NCI-H1694 treated with DMSO at 0.1 percent for 48 hours (cell line): ENCODE measurements at regions not wholly inside any gene's neighbourhood (a gene's known extent, or its start where the extent isn't known, plus 50 kb on each side); places are given as distances from the start of the nearest gene placed in this dataset.
"Not testable (repeated sequence)": the region's sequence is repeated elsewhere in the genome, so short reads cannot be mapped to it uniquely, and the experiment has no call there.

Experiments used
- DNase-seq: peaks from one replicate; lab custom pipeline; 2025; lab: John Stamatoyannopoulos, UW

DNA sequence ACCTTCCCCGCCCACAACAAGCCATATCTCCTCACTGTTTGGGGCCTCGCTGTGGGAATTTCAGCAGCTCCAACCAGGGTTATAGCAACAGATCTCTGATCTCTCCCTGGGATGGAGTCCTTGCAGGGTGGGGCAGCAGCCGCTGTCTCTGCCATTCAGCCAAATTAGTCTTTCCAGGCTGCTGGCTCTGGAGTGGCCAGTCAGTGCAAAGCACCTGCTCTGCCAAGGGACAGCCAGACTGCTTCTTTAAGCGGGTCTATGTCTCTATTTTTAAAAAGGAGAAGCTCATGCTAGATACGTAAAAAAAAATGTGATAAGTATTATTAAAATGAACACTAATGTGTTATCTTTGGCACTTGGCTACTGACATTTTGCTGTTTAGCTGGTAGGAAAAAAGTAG, 380.2 kb downstream of the CDH10 start:
- DNase-seq, result no peak

DNA sequence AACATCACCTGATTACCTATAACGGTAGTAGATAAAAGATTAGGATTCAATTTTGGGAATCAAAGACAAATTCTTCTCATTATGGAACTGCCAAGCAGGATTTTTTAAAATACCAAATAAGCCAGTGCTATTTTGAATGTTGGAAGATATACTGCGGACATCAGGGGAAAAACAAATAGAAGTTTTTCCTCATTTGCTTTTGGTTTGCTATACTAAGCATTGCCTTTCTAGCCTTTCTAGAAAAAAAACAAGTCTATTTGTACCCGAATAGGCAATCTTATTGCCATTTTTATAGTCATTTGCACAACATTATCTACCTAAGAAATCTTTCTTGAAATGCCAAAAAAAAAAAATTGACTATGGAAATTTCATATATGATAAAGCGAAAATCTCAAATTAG, 379.5 kb downstream of the CDH10 start:
- DNase-seq, result no peak

DNA sequence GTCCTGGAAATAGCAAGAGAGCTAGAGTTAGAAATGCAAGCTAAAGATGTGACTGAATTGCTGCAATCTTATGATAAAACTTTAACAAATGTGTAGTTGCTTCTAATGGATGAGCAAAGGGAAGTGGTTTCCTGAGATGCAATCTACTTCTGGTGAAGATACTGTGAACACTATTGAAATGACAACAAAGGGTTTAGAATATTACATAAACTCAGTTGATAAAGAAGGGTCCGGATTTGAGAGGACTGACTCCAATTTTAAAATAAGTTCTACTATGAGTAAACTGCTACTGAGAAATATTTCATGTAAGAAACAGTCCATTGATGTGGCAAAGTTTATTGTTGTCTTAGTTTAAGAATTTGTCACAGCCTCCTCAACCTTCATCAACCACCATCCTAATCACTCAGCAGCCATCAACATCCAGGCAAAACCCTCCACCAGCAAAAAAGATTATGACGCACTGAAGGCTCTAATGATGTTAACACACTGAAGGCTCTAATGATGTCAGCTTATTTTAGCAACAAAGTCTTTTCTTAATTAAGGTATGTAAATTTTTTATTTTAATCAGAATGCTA, 376.2 kb downstream of the CDH10 start:
- DNase-seq, result no peak

DNA sequence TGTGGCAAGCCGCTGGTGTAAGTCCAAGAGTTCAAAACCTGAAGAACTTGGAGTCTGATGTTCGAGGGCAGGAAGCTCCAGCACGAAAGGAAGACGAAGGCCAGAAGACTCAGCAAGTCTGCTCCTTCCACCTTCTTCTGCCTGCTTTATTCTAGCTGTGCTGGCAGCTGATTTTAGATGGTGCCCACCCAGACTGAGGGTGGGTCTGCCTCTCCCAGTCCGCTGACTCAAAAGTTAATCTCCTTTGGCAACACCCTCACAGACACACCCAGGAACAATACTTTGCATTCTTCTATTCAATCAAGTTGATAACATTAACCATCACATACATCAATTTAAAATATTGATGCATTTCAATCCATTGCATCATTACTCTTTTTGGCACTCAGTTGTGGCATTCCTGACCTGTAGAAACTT, 373.1 kb downstream of the CDH10 start:
- DNase-seq, result not testable (repeated sequence)

DNA sequence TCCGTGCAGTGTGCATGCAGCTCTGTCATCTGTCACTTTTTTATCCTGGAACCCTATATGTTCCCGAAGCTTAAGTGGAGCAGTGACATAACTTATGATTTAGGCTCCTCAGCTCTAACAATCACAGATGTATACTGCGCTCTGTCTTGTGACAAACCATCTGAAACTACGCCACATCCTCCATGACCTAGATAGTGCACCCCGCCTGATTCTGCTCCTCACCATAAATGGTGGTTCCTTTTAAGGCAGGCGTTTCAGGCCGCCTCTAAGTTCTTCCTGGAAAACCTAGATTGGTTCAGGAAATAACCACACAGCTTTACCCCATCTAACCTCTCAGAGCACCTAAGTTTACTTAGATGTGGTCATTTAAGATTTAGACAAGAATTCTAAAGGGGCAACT, 372.0 kb downstream of the CDH10 start:
- no peak for DNase-seq

DNA sequence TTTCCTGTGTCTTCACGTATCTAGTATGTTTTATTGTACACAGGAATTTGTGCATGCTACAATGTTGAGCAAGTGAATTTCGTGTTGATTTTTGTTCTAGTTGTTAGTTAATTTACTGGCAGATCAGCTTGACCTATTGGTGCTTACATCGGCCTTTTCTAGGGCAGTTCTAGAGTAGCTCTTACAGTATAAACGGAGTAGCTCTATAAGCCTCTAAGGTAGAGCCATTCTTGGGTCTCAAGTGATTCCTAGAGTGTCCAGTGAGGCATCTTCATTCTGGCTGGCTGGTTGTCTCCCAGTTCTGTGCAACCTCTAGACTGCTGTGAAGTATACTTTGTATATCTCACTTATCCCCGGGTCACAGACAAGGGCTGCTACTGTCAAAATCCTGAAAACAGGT, 364.6 kb downstream of the CDH10 start:
- DNase-seq, result no peak

DNA sequence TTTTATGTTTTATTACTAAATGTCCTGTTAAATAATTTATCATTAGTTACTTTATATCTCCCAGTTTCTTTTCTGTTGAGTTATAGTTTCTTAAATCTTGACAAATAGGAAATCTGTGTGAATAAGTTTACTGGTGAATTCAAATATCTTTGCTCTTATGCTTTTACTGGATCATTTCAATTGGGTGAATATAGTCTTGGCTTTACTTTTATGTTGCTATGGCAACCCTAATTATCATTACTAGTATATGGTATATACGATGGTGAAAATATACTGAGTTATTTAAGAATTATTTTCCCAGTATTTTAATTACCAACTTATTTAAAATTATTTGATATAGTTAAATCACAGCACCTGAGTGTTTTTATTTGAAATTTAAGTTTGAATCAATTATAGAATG, 363.0 kb downstream of the CDH10 start:
- DNase-seq, result no peak

DNA sequence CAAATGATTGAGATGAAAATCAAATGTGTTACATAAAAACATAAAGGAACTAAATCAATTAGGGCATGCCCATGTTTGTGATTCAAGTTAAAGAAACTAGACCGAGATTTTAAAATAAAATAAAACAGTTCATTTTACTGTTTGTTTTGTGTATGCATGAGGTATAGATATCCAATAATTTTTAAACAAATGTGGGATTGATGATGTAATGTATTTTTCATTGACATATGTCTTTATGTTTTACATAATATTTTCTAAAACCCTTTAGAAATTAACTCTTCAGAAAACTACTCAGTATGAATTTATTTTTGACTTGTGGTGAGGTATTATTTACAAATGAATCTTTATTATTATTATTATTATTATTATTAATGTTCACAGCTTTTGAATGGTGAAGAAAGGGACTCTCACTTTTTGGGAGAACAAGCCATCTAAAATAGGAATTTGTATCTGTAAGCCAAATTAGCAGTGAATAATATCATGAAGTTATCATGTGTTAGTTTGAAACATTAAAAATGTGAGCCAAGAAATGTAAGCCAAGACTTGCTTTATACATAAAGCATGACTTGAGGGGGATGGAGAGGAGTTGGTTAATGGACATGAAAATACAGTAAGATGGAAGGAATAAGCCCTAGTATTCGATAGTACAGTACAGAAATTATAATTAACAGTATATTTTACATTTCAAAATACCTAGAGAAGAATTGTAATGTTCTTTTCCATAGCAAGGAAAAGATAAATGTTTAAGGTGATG, 355.0 kb downstream of the CDH10 start:
- DNase-seq, result no peak

DNA sequence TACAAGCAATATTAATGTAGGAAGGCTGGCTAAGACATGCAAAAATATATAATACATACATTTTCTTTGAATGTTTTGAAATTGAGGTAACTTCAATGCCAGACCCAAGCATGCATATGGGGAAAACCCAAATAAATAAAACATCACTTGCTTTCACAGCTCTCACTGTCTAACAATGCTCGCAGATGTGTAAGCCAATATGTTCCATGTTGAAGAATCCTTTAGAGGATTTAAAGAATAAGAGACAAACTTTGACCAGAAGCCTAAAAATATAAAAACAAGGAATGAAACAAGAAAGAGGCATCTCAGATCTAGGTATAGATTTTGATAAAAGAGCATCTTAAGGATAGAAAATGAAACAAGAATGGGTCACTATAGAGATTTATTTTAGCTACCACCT, 354.2 kb downstream of the CDH10 start:
- no peak for DNase-seq

DNA sequence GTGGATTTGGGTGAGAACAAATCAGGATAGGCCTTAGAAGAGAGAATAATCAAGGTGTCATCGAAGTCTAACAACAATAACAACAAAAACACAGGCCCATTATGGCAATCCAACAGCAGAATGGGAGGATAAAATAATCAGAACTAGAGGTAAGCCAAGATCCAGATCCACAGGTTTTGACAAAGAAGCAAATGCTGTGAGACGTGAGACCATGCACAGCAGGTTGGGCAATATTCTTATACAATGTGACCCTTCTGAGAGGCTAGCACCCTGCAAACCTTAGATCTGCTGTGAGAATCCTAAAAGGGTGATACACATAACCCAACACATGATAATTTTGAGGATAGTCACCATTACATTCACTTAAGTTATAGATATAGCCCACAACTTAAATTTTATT, 352.9 kb downstream of the CDH10 start:
- DNase-seq, result no peak

DNA sequence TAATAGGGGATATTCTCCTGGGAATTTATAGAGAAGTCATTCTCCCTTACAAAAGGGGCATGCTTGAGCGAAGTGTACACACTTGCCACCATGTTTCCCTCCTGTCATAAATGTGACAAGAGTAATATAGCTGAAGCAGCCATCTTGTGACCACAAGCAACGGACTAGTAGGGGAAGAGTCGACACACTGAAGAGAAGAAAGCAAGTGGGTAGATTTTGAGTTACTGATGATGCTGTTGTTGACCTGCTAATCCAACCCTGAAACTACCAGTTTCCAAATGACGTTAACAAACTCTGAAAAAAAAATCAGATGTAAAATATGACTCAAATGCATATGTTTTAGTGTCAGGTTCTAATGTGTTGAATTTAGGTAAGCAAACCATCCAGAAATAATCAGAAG, 350.4 kb downstream of the CDH10 start:
- no peak for DNase-seq

DNA sequence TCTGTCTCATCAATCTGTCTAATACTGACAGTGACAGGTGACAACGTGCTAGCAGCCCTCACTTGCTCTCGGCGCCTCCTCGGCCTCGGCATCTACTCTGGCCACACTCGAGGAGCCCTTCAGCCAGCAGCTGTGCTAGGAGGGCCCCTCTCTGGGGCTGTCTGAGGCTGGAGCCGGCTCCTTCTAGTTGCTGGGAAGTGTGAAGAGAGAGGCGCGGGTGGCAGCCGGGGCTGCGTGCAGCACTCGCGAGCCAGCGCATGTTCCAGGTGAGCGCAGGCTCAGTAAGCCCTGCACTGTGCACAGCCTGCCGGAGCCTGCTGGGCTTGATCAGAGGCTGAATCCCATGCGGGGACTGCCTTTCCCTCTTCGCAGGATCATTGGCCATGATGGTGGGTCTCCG, 330.7 kb downstream of the CDH10 start:
- DNase-seq, result no peak

DNA sequence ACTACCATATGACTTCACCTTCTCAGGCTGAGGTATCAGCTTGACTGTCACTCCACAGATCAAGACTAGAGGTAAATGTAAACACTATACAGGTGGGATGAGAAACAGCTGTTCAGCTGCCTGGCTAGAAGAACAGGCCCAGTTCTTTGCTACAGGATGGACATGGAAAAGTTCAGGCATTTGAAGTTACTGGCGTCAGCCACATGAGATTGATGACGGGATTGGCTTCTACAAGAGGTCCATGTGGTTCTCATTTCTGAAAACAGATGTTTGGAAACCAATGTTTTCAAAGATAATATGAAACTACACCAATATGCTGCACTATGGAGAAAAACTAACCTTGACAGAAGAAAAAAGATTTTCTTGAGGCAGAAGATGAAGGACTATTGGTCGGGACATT, 324.1 kb downstream of the CDH10 start:
- no peak for DNase-seq

DNA sequence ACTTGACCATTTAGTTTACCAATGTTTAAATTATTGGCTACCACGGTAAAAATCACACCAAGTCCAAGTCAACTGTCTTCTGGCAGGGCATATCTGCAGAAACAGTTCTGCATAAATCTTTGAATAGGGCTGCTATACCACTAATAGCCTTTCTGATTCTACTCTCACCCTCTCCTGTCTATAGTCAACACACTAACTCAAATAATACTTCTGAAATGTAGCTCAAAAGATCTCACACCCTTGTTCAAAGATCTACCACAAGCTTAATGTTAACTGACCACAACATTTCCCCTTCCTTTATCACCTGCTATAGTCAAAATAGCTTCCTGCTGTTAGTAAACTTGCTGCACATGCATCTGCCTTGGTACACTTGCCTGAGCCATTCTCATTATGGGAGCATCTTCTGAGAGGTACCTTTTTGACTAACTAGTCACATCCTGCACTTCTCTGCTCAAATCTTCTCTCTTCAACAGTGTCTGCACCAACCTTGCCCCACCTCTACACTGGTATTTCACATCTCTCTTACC, 319.4 kb downstream of the CDH10 start:
- DNase-seq, result no peak

DNA sequence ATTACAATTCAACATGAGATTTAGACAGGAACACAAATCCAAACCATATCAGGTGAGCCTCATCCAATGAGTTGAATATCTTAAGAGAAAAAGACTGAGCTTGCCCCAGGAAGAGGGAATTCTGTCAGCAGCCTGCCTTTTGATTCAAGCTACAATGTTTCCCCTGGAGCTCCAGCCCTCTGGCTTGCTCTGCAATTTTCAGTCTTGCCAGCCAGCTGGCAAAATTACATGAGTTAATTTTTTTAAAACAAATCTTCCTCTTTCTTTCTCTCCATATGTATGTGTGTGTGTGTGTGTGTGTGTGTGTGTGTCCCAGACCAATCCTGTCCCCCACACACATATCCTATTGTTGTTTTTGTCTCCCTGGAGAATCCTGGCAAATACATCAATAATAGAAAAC, 313.2 kb downstream of the CDH10 start:
- no peak for DNase-seq

DNA sequence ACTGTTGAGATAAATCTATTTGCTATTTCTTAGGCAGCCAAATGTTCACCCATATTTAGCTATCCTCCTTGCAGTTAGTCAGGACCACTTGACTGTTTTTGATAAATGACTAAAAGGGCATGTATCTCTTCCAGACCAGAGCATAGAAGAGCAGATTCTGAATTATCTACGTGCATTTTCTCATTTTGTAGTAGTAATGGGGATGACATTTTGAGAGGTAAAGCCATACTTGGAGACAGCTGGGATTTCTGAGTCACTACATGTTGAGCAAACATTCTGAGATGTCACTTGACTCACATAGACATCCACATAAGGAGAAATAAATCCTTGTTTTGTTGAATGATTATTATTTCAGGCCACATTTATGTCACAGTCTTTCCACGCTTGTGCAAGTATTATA, 297.6 kb downstream of the CDH10 start:
- no peak for DNase-seq

DNA sequence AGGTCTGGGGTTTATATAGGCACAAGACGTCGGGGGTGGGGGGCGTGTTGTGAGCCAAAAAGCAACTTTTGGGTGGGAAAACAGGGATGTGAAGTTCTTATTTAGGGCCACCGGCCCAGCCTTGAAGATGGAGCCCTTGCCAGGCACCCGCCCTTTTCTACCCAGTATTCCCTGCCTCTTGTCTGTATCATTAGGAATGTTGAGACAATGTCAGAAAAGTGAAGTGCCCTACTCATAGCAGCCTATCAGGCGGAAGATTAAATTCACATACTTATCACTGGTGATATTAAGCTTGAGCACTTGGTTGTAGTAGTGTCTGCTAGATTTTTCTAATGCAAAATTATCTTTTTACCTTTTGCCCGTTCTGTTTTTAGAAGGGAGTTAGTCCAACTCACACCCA, 293.5 kb downstream of the CDH10 start:
- no peak for DNase-seq

DNA sequence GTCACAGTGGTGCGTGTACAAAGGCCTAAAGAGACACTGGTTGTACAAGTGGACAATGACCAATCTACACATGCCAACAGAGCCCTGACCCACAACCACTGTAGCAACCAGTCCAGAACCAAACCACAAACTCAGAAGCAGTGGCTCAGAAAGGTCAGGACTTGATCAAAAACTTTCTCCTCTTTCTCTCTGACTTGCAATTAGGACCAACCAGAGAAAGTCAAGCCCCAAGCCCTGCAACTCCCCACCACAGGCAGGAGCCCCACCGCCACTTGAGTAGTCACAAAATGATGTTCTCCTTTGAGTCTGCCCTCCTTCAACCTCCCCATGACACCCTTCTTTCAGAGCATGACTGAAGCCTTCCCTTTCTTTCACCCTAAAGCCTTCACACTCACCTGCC, 291.8 kb downstream of the CDH10 start:
- DNase-seq, result no peak

DNA sequence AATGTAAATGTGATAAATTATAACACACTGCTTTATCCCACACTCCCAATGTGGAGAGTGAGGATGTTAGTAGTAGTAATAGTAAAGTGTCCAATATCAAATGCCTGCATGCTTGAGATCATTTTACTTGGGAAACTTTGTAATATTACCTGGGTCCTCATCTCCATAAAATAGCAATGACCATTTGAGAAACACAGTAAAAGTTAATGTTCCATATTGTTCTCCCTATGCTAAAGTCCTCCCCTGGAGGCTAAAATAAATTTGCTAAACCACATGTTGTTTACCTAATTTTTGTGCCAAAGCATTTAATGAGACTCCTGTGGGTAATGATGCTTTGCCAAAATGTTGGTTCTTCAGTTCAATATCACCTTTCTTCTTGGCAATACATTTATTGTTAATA, 291.2 kb downstream of the CDH10 start:
- DNase-seq, result no peak

DNA sequence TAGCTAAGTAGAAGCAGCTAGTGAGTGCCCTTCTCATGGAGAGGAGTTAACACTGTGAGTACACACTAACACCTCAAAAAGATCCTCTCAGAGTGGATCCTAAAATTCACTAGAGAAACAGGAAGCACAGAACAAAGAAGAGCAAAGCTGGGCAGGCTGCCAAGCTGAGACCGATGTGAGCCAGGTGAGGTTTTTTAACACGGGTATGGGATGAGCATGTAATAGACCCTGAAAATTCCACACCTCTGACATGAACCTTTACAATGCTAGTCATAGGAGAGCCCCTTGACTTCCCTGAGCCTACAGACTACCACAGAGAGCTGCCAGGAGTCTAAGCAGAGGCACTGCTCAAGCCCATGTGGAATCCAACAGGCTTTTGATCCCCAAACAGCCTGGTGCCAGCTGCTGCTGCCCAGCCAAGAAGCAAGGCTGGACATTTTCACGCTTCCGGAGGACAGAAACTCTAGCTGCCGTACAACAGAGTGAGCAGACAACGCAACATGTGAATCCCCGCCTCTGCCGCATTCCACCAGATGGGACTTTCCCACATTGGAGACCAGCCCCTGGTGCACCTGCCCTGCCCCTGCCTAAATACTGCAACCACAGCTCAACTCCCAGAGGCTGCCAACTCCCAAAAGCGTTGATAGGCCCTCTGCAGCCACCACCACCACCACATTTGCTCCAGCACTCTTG, 280.8 kb downstream of the CDH10 start:
- DNase-seq, result no peak

DNA sequence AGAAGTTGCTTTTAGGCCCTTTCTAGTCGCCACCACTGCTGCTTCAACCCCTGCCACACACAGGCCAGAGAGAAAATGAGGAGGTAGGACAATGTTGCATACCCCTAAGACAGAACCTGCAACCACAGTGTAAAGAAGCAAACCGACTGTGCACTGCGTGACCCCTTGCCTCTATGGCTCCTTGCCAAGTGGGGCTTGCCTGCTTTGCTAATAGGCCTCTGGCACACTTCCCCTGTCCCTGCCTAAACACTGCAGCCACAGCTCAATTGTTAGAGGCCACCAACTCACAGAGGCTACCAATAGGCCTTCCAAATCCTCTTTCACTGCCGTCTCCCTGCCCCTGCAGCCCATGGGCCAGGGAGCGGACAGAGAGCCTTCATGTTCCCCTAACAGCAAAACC, 280.1 kb downstream of the CDH10 start:
- no peak for DNase-seq

DNA sequence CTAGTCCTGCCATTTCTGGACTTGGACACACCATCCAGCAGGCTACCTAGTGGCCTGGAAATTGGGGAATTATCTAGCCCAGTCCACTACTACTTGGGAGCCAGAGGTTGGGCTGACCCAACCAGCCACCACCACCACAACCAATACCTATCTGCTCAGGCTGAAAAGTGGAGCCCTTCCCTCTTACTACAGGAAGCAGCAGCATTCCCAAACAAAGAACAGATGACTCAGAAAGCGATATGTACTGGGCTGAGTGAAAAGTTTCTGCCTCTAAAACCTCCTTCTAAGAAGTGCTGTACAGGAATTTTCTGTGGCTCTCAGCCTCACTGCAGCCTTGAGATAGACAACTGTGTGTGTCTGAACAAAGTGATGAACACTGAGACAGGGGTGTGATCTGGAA, 279.4 kb downstream of the CDH10 start:
- DNase-seq, result no peak

DNA sequence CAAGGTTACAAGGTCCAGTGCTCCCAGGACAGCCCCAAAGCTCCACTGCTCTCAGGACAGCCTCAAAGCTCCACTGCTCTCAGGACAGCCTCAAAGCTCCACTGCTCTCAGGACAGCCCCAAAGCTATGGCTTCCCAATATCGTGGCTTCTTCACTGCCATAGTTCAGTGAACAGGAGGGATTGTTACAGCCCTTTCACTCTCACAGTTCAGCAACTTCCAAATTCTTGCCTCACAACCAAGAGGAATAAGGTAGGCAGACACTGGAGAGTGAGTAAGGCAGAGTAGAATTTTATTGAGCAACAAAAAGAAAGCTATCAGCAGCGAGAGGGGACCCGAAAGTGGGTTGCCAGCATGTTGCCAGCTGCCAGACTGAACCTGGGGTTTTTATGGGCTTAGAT, 277.6 kb downstream of the CDH10 start:
- DNase-seq, result no peak
